DND-41 (cell line): ENCODE measurements at regions not wholly inside any gene's neighbourhood (a gene's known extent, or its start where the extent isn't known, plus 50 kb on each side); places are given as distances from the start of the nearest gene placed in this dataset.

ENCODE experiments used
- ATAC-seq: fragments of 200-7000 bp; cut with Tn5 transposase; 3 replicates; pipeline ENCODE4 v1.9.1; 2021; ENCODE audit warnings: low read depth; ENCODE audit not compliant: insufficient read depth
- DNase-seq: peaks from one replicate; pipeline ENCODE4 v3.0.0-alpha.2; 2020
- H2AFZ ChIP-seq: 2 replicates; pipeline ENCODE4 v1.6.0; 2012; ENCODE audit warnings: low read depth, low read length
- H3K27ac ChIP-seq: 2 replicates; pipeline ENCODE4 v1.5.1; 2012; ENCODE audit warnings: low read length, inconsistent platforms
- H3K27me3 ChIP-seq: fragments of 200-600 bp; sonication (generic); 2 replicates; pipeline ENCODE4 v1.6.0; 2012; ENCODE audit warnings: low read length, mild to moderate bottlenecking, inconsistent platforms; ENCODE audit not compliant: insufficient read depth, poor library complexity
- H3K36me3 ChIP-seq: 2 replicates; pipeline ENCODE4 v1.5.1; 2012; ENCODE audit warnings: low read length, inconsistent platforms; ENCODE audit not compliant: insufficient read depth
- H3K4me1 ChIP-seq: 2 replicates; pipeline ENCODE4 v1.5.1; 2012; ENCODE audit warnings: mild to moderate bottlenecking, low read length; ENCODE audit not compliant: insufficient read depth
- H3K4me2 ChIP-seq: 2 replicates; pipeline ENCODE4 v1.6.0; 2012; ENCODE audit warnings: mild to moderate bottlenecking, moderate library complexity, low read length, inconsistent platforms; ENCODE audit not compliant: insufficient read depth
- H3K4me3 ChIP-seq, 2 experiments: fragments of 200-600 bp in 1 of 2; shearing (Covaris generic) in 1 of 2; 2 replicates each; pipeline ENCODE4 v1.5.1; 2012 to 2016; ENCODE audit warnings: inconsistent platforms in 2 of 2, low read length in 2 of 2, mild to moderate bottlenecking in 2 of 2, low read depth in 1 of 2, moderate library complexity in 1 of 2
- H3K79me2 ChIP-seq: 2 replicates; pipeline ENCODE4 v1.6.0; 2012; ENCODE audit warnings: low read length, inconsistent platforms; ENCODE audit not compliant: insufficient read depth
- H3K9ac ChIP-seq: 2 replicates; pipeline ENCODE4 v1.6.0; 2012; ENCODE audit warnings: low read depth, mild to moderate bottlenecking, inconsistent platforms, low read length, moderate library complexity
- H3K9me3 ChIP-seq: 2 replicates; pipeline ENCODE4 v1.5.1; 2012; ENCODE audit warnings: low read length, moderate library complexity, mild to moderate bottlenecking, inconsistent platforms; ENCODE audit not compliant: insufficient read depth, severe bottlenecking
- H4K20me1 ChIP-seq: 2 replicates; pipeline ENCODE4 v1.6.0; 2012; ENCODE audit warnings: low read length; ENCODE audit not compliant: insufficient read depth
- EZH2 ChIP-seq: IDR thresholded peaks from 3 replicates; pipeline ENCODE4 v1.6.1; 2012; ENCODE audit warnings: borderline replicate concordance, low read depth, mild to moderate bottlenecking, moderate library complexity, low read length, inconsistent platforms; ENCODE audit not compliant: severe bottlenecking
- TF ChIP-seq, protein P1 (sequence below): IDR thresholded peaks from 2 replicates; pipeline ENCODE4 v1.5.1; 2012; ENCODE audit warnings: borderline replicate concordance, low read length, moderate library complexity, mild to moderate bottlenecking; ENCODE audit not compliant: poor library complexity, severe bottlenecking; ENCODE audit errors: extremely low read depth

DNA sequence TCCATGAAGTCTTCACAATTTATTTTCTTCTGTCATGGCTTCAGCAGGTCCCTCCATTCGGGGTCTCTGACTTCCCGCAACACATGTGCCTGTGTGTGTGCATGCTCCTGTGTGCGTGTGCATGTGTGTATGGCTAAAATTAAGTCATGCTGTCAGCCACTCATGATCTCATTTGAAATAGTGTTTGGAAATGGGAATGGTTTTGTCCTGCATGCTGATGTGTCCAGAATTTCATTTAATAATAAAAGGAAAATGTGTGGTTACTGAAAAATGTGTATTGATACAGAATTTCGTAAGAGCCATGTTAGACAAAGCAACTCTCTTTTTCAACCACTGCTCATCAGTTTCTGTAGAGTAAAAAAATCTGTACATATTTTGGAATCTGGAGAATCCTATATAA, 123.8 kb upstream of the PRDX6 start:
- DNase-seq (no peak), ATAC-seq (no peak)
- TF ChIP-seq, protein P1, sequence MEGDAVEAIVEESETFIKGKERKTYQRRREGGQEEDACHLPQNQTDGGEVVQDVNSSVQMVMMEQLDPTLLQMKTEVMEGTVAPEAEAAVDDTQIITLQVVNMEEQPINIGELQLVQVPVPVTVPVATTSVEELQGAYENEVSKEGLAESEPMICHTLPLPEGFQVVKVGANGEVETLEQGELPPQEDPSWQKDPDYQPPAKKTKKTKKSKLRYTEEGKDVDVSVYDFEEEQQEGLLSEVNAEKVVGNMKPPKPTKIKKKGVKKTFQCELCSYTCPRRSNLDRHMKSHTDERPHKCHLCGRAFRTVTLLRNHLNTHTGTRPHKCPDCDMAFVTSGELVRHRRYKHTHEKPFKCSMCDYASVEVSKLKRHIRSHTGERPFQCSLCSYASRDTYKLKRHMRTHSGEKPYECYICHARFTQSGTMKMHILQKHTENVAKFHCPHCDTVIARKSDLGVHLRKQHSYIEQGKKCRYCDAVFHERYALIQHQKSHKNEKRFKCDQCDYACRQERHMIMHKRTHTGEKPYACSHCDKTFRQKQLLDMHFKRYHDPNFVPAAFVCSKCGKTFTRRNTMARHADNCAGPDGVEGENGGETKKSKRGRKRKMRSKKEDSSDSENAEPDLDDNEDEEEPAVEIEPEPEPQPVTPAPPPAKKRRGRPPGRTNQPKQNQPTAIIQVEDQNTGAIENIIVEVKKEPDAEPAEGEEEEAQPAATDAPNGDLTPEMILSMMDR, result no peak
- no peak for TF ChIP-seq EZH2
- Histone ChIP-seq H2AFZ (no peak overlapping the region), H4K20me1 (no peaks in the 10 kb centered on the region), H3K9ac (no peak overlapping the region), H3K27ac (no peak overlapping the region), H3K4me3 (no peak overlapping the region), H3K36me3 (no peaks in the 10 kb centered on the region), H3K27me3 (no peaks in the 10 kb centered on the region), H3K9me3 (peaks cover 22% of the 10 kb centered on the region), H3K4me2 (no peak overlapping the region), H3K79me2 (no peaks in the 10 kb centered on the region), H3K4me1 (peaks cover 4% of the 10 kb centered on the region; the same call in 1 of the 2 replicates)

DNA sequence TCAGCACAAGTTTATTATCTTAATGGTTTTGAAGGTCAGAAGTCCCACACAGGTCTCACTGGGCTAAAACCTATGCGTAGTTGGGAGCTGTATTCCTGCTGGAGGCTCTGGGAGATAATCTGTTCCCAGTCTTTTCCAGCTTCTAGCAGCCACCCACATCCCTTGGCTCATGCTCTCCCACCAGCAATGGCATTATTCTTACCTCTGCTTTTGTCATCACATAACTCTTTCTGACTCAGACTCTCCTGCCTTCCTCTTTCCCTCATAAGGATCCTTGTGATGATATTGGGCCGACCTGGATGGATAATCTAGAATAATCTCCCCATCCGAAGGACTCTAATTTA, 122.2 kb upstream of the PRDX6 start:
- TF ChIP-seq EZH2, result no peak
- TF ChIP-seq, protein P1, result no peak
- no peaks in the 10 kb centered on the region for H4K20me1 ChIP-seq
- H3K9ac ChIP-seq, result no peak overlapping the region
- no peak overlapping the region for H2AFZ ChIP-seq
- no peaks in the 10 kb centered on the region for H3K79me2 ChIP-seq
- no peak overlapping the region for H3K4me2 ChIP-seq
- no peak overlapping the region for H3K27ac ChIP-seq
- H3K27me3 ChIP-seq, result no peaks in the 10 kb centered on the region
- H3K4me1 ChIP-seq, result peaks cover 4% of the 10 kb centered on the region; the same call in 1 of the 2 replicates
- H3K4me3 ChIP-seq, result no peak overlapping the region
- DNase-seq (no peak), ATAC-seq (no peak)
- H3K9me3 ChIP-seq, result peaks cover 22% of the 10 kb centered on the region
- H3K36me3 ChIP-seq, result no peaks in the 10 kb centered on the region

DNA sequence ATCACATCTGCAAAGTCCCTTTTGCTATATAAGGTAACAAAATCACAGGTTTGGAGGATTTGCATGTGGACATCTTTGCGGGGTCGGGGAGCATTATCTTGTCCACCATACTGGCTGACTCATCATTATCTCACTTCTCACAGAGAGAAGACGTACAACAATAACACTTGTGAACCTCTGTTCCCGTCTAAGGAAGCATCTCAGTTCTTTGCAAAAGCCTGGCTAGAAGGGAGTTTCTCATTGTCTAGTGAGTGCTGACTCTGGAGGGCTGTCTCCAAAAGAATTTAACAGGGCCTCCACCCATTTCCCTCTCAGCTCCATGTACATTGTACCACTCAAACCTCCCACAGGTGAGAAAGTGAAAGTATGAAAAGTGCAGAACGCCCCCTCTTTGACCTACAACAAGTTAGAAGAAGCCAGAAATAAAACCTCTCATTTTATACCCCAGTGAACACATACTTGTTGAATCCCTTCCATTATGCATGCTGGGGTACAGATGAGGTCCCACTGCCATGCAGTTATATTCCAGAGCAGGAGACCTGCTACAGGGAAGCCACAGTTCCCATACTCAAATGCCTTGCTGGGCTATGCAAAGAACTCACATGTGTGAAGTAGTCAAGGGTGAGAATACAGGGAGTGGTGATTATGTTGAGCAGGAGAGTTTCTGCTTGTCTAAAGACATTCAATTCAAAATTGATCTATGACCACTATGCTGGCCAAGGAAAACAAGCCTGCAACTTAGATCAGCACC, 121.7 kb upstream of the PRDX6 start:
- H3K9ac ChIP-seq, result no peak overlapping the region
- no peak overlapping the region for H3K27ac ChIP-seq
- no peak overlapping the region for H3K4me2 ChIP-seq
- ATAC-seq, result no peak; the same call in 2 of the 3 replicates
- no peak overlapping the region for H3K4me3 ChIP-seq
- H2AFZ ChIP-seq, result no peak overlapping the region
- no peaks in the 10 kb centered on the region for H3K27me3 ChIP-seq
- TF ChIP-seq, protein P1, result no peak
- no peak for TF ChIP-seq EZH2
- no peaks in the 10 kb centered on the region for H3K36me3 ChIP-seq
- peaks cover 22% of the 10 kb centered on the region for H3K9me3 ChIP-seq
- peaks cover 4% of the 10 kb centered on the region; the same call in 1 of the 2 replicates for H3K4me1 ChIP-seq
- H4K20me1 ChIP-seq, result no peaks in the 10 kb centered on the region
- no peaks in the 10 kb centered on the region for H3K79me2 ChIP-seq
- DNase-seq, result no peak
